AG10803 (cell line): ENCODE measurements at regions not wholly inside any gene's neighbourhood (a gene's known extent, or its start where the extent isn't known, plus 50 kb on each side); places are given as distances from the start of the nearest gene placed in this dataset.

Experiments
- DNase-seq: peaks from one replicate; pipeline ENCODE4 v3.0.0; 2010; ENCODE audit warnings: low read depth
- H3K4me3 ChIP-seq: 2 replicates; pipeline ENCODE4 v1.5.1; 2011; ENCODE audit warnings: mild to moderate bottlenecking, low read length, control low read depth
- TF ChIP-seq, protein P1 (sequence below): conservative IDR thresholded peaks from 2 replicates; pipeline ENCODE4 v1.5.1; 2011; ENCODE audit warnings: mild to moderate bottlenecking, low read length, control low read depth, inconsistent platforms

DNA sequence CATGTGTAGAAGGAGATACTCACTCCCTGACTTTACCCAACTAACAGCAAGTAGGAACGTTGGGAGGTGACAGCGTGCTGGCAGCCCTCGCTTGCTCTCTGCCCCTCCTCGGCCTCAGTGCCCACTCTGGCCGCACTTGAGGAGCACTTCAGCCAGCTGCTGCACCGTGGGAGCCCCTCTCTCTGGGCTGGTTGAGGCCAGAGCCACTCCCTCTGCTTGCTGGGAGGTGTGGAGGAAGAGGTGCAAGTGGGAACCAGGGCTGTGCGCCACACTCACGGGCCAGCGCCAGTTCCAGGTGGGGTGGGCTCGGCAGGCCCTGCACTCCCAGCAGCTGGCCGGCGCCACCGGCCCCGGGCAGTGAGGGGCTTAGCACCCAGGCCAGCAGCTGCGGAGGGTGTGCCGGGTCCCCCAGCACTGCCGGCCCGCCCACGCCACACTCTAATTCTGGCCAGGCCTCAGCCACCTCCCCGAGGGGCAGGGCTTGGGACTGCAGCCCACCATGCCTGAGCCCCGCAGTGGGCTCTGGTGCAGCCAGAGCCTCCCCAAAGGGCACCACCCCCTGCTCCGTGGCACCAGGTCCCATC is 68.4 kb upstream of the FRMD4B start:
- TF ChIP-seq, protein P1, sequence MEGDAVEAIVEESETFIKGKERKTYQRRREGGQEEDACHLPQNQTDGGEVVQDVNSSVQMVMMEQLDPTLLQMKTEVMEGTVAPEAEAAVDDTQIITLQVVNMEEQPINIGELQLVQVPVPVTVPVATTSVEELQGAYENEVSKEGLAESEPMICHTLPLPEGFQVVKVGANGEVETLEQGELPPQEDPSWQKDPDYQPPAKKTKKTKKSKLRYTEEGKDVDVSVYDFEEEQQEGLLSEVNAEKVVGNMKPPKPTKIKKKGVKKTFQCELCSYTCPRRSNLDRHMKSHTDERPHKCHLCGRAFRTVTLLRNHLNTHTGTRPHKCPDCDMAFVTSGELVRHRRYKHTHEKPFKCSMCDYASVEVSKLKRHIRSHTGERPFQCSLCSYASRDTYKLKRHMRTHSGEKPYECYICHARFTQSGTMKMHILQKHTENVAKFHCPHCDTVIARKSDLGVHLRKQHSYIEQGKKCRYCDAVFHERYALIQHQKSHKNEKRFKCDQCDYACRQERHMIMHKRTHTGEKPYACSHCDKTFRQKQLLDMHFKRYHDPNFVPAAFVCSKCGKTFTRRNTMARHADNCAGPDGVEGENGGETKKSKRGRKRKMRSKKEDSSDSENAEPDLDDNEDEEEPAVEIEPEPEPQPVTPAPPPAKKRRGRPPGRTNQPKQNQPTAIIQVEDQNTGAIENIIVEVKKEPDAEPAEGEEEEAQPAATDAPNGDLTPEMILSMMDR: no peak
- DNase-seq: no peak
- no peak overlapping the region for H3K4me3 ChIP-seq

DNA sequence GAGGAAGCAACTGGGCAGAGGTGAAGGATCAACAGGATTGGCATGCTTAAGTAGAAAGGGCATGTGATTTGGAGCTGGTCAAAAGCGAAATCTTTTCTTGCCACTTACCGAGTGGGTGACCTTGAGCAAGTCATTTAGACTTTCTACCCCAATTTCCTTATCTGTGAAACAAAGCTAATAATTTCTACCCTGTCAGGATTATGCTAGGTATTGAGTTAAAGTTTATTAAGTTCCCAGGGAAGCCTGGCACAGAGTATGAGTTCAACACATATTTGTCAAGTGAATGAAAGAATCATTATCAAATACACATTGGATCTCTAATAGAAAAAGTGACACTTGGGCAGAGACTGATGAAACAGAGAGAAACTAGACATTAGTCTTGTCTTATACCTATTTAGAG is 66.4 kb upstream of the FRMD4B start:
- no peak overlapping the region for H3K4me3 ChIP-seq
- TF ChIP-seq, protein P1: no peak
- DNase-seq: no peak

DNA sequence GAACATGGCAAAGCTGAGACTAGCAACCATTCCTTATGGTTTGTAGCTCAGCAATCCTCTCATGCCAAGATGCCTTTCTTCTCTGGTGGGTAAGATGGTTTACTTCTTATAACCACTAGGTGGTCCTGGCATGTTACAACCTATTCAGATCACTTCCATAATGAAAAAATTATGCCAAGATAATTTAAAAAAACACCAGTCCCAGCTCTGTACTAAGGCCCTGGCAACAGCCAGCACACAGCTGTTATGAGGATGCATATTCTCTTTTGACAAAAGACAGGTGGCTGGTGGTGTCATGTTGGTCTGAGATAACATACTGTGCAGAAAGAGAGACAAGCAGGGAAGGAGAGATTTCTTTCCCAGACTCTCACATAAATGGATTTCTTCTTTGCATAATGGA is 65.7 kb upstream of the FRMD4B start:
- H3K4me3 ChIP-seq: no peak overlapping the region
- TF ChIP-seq, protein P1: peak; percentile 17; the same call in 1 of the 2 replicates
- DNase-seq: no peak

DNA sequence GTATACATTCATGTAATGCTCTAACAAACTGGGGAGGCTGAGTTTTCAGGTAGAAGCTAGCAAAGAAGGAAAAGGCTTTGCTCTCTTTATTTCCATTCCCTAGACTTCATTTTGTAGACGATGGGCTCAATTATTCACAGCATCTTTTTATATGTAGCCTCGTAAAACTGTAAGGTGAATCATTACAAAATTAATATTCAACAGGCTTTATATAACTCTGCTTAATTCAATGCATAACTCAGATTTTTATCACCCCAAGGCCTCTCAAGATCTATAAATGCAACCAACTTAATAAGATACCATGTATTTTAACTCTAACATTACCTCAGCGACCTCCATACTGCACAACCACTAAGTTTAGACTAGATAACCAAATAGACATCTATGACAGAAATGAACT is 63.0 kb upstream of the FRMD4B start:
- TF ChIP-seq, protein P1: no peak
- H3K4me3 ChIP-seq: no peak overlapping the region
- DNase-seq: no peak

DNA sequence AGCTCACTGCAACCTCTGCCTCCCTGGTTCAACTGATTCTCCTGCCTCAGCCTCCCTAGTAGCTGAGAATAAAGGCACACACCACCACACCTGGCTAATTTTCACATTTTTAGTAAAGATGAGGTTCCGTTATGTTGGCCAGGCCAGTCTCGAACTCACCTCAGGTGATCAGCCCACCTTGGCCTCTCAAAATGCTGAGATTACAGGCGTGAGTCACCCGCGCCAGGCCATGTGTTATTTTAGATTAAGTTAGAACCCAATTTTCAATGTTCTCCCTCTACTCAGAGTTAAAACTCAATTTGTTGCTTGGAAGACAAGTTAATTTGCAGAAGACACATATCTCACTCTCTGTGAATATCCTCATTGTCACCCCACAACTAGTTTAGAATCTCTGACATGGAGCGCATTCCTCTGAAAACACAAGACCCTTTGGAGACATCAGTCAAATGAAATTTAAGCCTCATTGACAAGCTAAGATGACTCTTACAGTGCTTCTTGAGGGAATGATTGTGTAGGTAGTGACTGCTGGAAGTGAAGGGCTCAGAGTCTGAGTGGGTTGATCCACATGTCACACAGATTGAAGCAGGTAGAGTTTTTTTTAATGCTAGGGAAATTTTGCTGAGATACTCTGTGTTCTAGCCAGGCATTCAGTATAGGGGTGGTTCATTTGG is 60.6 kb upstream of the FRMD4B start:
- no peak for DNase-seq
- TF ChIP-seq, protein P1: no peak
- H3K4me3 ChIP-seq: no peak overlapping the region

DNA sequence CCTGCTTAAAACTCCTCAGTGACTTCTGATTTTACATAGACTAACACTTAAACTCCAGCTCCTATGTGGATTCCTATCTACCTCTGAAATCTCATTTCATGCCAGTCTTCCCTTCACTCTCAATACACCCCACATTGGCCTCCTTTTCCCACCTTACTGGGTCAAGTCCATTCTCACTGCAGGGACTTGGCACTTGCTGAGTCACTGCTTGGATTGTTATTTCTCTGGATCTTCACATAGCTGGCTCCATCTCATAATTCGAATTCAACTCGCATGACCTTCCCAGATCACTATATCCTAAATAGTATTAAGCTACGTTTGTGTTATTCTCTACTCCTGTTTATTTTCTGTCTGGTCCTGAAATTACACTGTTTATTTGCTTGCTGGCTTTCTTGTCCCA is 59.6 kb upstream of the FRMD4B start:
- no peak overlapping the region for H3K4me3 ChIP-seq
- TF ChIP-seq, protein P1: no peak
- DNase-seq: no peak

DNA sequence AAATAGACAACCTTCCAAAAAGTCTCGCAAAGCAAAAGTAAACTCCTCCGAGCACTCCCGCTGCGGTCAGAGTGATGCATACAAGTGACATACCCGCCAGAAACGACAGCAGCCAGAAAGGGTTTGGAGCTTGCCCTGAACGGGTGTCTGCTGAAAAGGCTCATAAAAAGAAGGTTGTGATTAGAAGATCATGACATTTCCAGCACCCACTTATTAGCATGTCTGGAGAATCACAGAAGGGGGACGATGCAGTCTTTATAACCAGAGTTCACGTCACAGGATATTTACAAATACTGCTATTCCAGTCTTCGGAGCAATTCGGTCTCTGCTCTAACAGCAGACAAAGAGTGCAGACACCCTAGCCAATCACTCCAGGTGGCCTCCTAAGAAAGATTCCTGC is 59.1 kb upstream of the FRMD4B start:
- TF ChIP-seq, protein P1: no peak
- DNase-seq: no peak
- no peak overlapping the region; the same call in 1 of the 2 replicates for H3K4me3 ChIP-seq
